RWPE2 (cell line): ENCODE measurements at regions not wholly inside any gene's neighbourhood (a gene's known extent, or its start where the extent isn't known, plus 50 kb on each side); places are given as distances from the start of the nearest gene placed in this dataset.

ENCODE experiments used
- ATAC-seq: fragments of 200-7000 bp; cut with Tn5 transposase; 3 replicates; pipeline ENCODE4 v1.9.1; 2021; ENCODE audit warnings: low read depth
- DNase-seq: peaks from one replicate; pipeline ENCODE4 v3.0.0-alpha.2; 2020; ENCODE audit warnings: low spot score
- H3K27ac ChIP-seq: fragments of 450-650 bp; 2 replicates; pipeline ENCODE4 v1.5.1; 2017; ENCODE audit warnings: mild to moderate bottlenecking; ENCODE audit not compliant: poor library complexity, severe bottlenecking
- H3K27me3 ChIP-seq: fragments of 250-450 bp; sonication (Bioruptor Pico); 2 replicates; pipeline ENCODE4 v1.5.1; 2021; ENCODE audit warnings: mild to moderate bottlenecking, moderate library complexity; ENCODE audit not compliant: insufficient read depth, poor library complexity, severe bottlenecking
- H3K36me3 ChIP-seq: fragments of 250-450 bp; sonication (Bioruptor Pico); 2 replicates; pipeline ENCODE4 v1.5.1; 2020; ENCODE audit warnings: low read depth, mild to moderate bottlenecking, moderate library complexity
- H3K4me1 ChIP-seq: fragments of 250-450 bp; sonication (Bioruptor Pico); 2 replicates; pipeline ENCODE4 v1.5.1; 2021; ENCODE audit warnings: mild to moderate bottlenecking, moderate library complexity; ENCODE audit not compliant: insufficient read depth, poor library complexity, severe bottlenecking
- H3K4me3 ChIP-seq: fragments of 250-450 bp; sonication (Bioruptor Pico); 2 replicates; pipeline ENCODE4 v1.5.1; 2021; ENCODE audit warnings: mild to moderate bottlenecking, moderate library complexity; ENCODE audit not compliant: severe bottlenecking
- H3K9me3 ChIP-seq: fragments of 250-450 bp; sonication (Bioruptor Pico); 2 replicates; pipeline ENCODE4 v1.5.1; 2021; ENCODE audit warnings: mild to moderate bottlenecking, moderate library complexity; ENCODE audit not compliant: severe bottlenecking
- CTCF ChIP-seq: fragments of 450-650 bp; IDR thresholded peaks from one replicate; pipeline ENCODE4 v1.5.1; 2017; ENCODE audit warnings: mild to moderate bottlenecking, moderate library complexity; ENCODE audit not compliant: poor library complexity, severe bottlenecking

- no peak overlapping the region for H3K4me3 ChIP-seq
- H3K36me3 ChIP-seq, result peaks cover 29% of the 10 kb centered on the region
- no peak for DNase-seq
- no peak overlapping the region for H3K27ac ChIP-seq
- no peak for TF ChIP-seq CTCF
- peaks cover 14% of the 10 kb centered on the region for H3K4me1 ChIP-seq
- H3K9me3 ChIP-seq, result peaks cover 5% of the 10 kb centered on the region
- no peaks in the 10 kb centered on the region for H3K27me3 ChIP-seq
- ATAC-seq, result no peak
These were observed 336.8 kb upstream of the RGS6 start for GRCh38 chr14:71595441-71595840.

- DNase-seq (no peak), ATAC-seq (no peak)
- Histone ChIP-seq H3K27ac (no peak overlapping the region), H3K4me3 (no peak overlapping the region), H3K4me1 (peaks cover 2% of the 10 kb centered on the region), H3K27me3 (no peaks in the 10 kb centered on the region), H3K9me3 (peaks cover 5% of the 10 kb centered on the region), H3K36me3 (peaks cover 33% of the 10 kb centered on the region)
- no peak for TF ChIP-seq CTCF
These were observed 334.8 kb upstream of the RGS6 start for GRCh38 chr14:71597287-71597920.

- H3K9me3 ChIP-seq, result peaks cover 5% of the 10 kb centered on the region
- DNase-seq (no peak), ATAC-seq (no peak)
- no peak overlapping the region for H3K4me3 ChIP-seq
- H3K27me3 ChIP-seq, result no peaks in the 10 kb centered on the region
- no peak overlapping the region for H3K27ac ChIP-seq
- H3K36me3 ChIP-seq, result peaks cover 33% of the 10 kb centered on the region
- TF ChIP-seq CTCF, result no peak
- H3K4me1 ChIP-seq, result no peaks in the 10 kb centered on the region
These were observed 334.1 kb upstream of the RGS6 start for GRCh38 chr14:71597955-71598660.

- ATAC-seq, result no peak
- no peak for DNase-seq
- Histone ChIP-seq H3K27ac (no peak overlapping the region), H3K9me3 (peaks cover 5% of the 10 kb centered on the region), H3K4me3 (no peak overlapping the region), H3K4me1 (no peaks in the 10 kb centered on the region), H3K27me3 (no peaks in the 10 kb centered on the region), H3K36me3 (peaks cover 34% of the 10 kb centered on the region)
- no peak for TF ChIP-seq CTCF
These were observed 331.9 kb upstream of the RGS6 start for GRCh38 chr14:71600309-71600708.

- DNase-seq, result no peak
- Histone ChIP-seq H3K4me1 (no peaks in the 10 kb centered on the region), H3K27me3 (no peaks in the 10 kb centered on the region), H3K27ac (no peak overlapping the region), H3K4me3 (no peak overlapping the region), H3K36me3 (peaks cover 35% of the 10 kb centered on the region), H3K9me3 (peaks cover 5% of the 10 kb centered on the region)
- ATAC-seq, result no peak
- TF ChIP-seq CTCF, result no peak
These were observed 329.7 kb upstream of the RGS6 start for GRCh38 chr14:71602524-71602923.
